GM19468 (cell line): ENCODE measurements at regions not wholly inside any gene's neighbourhood (a gene's known extent, or its start where the extent isn't known, plus 50 kb on each side); places are given as distances from the start of the nearest gene placed in this dataset.
"Not testable (repeated sequence)": the region's sequence is repeated elsewhere in the genome, so short reads cannot be mapped to it uniquely, and the experiment has no call there.

Experiments used
- ATAC-seq: cut with Tn5 transposase; IDR thresholded peaks from one replicate; pipeline ENCODE4 v1.9.1; 2021; ENCODE audit warnings: mild to moderate bottlenecking, moderate library complexity, moderate number of reproducible peaks; ENCODE audit not compliant: unreplicated experiment; ENCODE audit errors: extremely low read depth

DNA sequence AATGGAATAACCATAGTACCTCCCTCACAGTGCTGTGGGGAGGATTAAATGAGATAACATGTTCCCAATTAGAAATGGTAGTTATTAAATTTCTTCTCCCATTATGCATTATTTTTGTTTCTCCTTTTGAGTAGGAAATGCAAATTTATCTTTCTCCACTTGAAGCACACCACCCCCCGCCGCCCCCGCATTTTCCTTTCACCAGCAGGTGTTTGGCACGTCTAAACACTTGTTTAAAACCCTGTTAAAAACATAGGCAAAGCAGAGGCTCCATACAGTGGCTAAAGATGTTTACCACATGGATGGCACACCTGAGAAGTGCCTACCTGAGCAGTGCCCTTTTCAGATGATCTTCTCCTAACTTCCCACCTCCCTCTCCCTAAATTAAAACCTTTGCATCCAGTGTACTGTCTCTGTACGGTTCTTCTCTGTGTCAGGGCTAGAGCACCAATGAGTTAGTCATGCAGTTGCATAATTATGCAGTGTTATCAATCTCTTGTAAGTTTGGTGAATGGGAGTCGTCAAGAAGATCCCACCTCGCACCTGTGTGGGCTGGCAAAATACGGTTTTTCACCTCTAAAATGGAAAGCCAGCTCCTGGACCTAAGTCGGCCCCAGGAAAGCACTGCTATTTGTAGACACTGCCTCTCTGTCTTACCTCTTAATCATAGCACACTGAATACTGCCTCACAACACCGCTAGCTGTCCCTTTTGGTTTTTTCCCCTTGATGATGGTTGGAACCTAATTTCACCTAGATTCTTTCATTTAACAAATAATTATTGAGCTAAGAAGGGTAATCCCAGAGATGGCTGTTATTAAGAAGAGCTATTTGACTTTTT, 122.0 kb downstream of the CT47B1 start:
- no peak for ATAC-seq

DNA sequence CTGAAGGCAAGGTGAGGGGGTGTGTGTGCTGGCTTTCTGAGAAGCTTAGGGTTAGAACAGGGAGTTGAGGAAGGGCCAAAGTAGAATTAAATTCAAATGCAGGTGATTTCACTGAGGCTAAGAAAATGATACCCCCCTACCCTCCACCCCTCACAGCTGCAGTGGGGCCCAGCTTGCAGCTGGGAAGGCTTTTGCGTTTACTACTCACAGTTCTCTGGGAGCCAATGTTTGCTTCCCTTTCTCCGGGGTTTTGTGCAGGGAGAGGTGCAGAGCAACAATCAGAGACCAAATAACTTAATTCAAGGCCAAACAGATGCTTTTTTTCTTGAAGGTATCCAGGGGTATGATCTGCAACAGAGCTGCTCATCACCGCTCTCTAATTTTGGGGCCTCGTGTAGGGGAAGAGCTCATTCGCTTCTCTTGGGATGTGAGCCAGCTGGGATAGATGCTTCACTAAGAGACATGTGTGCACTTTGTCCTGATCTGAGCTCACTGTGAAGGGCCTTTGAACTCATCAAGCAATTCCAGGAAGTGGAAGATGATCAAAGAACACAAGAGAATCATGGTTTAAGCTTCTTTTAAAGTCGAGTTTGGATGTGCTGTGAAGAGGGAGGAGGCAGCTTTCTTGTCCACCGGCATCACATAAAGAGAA, 122.7 kb upstream of the C1GALT1C1 start:
- ATAC-seq = no peak

DNA sequence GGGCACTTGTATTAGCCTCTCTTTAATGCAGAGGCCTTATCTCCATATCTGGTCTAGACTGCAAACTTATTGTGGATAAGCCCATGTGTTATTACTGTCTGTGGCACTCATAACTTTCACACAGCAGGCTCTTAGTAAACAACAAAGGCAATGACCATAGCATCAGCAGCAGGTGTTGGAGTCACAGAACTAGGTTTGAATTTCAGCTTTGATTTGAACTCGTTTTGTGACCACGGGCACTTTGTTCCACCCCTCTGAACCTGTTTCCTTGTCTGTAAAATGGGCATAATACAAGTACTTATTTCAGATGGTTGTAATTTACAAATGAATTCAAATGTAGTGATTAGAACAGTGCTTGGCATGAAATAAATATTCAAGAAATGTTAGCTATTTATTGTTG, 121.8 kb upstream of the C1GALT1C1 start:
- no peak for ATAC-seq

DNA sequence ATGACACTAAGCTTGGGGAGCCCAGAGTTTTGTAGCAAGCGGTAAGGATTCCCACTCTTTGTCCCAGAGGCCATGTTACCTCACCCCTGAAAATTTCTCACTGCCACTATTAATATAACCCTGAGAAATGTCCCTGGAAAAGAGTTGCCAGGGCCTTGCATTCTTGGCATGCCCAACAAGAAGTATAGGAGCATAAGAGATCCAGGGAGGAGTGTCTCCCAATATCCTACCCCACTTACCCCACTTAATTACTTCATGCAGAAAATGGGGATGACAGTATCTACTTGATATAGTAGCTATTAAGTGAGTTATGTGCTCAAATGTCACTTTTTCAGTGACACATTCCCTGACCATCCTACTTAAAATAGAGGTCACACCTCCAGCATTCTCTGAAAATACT, 120.5 kb upstream of the C1GALT1C1 start:
- ATAC-seq = no peak

DNA sequence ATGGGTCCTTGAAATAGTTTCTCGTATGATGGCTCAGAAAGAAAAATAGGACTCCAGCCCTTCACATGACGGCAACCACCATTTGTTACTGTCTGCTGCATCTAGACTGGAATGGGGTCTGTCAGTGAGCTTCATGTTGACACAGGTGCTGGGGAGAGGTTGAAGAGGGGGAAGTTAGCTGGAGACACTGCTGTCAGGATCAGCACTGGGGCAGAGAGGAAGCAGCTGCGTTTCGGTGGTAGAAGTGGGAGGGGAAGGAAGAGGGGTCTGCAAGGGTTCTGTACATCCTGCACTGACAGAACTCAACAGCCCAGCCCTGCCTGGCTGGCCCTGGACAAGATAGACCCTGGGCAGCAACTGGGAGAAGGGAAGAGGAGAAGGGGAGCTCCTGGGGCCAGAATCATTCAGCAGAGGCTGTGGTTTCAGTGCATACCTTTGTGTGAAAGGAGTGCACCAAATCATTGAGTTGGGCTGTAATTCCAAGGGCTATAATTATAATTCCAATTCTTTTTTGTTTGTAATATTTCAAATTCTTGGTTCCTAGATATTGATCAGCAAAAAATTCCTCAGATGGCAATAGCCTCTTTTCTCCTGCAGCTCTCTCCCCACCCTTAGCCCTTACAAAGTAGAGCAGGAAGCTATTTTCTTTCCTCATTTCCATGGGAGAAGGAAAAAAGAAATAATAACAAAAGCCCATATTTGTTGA, 119.4 kb upstream of the C1GALT1C1 start:
- peak; percentile 60 for ATAC-seq

DNA sequence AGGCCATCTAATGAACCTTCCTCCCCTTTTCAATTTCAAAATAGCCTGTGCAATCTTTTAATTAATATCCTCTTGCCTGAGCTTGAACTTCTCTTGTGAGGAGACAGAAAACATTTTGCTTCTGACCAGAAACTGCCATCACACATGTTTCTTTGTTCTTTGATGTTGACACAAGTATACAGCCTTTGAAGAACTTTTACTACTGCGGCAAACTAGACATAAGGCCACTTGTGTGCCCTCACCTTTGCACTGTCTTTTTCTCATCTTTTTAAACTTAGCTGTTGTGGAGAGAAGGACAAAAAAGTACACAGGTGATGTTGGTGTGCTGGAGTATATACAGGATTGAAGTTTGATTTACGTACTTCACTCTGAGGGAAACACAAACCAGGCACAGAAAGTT, 116.3 kb upstream of the C1GALT1C1 start:
- ATAC-seq = no peak

DNA sequence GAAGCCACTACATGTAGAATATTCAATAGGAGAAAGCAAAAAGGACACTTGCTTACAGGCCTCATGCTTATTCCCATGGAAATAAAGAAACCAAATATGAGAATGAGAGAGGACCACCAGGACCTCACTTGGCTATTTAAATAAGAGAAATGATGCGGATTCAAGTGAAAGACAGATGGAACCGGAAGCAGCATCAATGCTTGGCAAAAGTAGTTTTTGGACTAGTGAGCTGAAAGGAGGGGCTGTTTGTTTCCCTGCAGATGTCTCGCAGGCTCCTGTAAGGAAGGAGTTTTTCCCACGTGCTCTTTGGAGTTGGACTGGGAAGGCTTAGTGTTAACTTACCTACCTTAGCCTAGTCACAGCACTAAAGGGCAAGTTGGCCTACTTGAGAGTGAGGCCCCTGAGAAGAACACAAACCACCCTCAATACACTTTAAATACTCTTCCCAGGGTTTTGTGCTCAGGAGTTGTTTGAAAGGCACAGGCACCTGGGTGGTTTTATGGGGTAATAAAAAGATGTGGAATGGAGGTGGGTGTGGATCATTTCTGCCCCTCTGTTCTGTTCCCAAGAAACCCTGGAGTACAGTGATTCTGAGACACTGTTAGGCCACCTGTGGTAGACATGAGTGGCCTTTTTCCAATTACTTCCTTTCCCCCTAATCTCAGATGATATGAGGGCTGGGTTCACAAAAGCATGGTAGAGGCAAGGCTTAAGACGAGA, 113.3 kb upstream of the C1GALT1C1 start:
- ATAC-seq = no peak

DNA sequence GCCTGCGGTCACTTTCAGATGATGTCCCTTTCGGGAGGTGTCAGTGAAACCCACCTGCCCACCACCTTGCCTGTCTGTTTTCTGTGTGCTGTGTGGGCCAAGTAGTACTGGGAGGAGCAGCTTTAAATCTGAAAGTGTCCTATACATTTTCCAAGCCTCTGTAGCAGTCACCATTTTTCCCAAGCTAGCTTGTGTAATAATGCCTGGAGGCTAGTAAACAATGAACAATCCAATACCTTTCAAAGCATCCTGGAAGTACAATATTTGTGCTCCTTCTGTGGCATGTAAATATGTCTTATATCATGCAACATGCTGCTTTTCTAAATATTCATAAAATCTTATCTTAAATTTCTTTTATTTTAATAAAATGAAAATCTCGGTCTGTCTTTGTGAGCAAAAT, 111.6 kb upstream of the C1GALT1C1 start:
- ATAC-seq = no peak

DNA sequence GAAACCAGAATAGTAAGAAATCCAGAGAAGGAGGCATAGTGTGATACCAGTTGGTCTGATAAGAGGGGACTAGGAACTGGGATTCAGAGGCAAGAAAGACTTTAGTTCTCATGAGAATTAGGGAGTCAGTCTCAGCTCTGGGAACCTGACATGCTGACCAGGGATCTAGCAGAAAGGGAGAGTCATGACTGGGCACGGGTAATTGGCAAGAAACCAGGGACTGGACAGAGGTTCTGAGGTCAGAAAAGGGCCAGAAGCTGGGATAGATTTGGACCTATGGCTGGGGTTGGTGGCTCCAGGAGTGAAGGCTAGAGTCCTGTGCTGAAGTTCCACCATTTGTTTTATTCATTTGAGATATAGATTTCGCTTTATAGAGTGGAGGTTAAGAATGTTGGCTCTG, 110.2 kb upstream of the C1GALT1C1 start:
- no peak for ATAC-seq

DNA sequence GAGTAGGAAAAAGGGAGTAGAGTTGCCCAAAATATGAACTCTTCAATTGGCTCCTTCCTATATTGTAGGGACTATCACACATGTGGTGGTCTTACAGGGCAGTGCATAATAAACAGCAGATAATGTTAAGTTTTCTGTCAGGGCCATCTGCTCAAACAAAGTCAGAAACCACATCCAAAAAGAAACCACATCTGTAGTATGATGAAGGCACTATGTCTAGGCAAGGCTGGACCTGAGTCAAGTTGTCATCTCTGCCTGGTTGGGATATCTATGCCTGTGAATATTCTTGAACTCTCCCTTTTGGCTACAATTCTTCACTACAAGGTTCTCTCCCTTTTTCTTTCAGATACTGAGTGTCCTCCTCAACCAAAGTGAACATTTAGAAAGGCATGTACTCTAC, 109.4 kb upstream of the C1GALT1C1 start:
- ATAC-seq = no peak

DNA sequence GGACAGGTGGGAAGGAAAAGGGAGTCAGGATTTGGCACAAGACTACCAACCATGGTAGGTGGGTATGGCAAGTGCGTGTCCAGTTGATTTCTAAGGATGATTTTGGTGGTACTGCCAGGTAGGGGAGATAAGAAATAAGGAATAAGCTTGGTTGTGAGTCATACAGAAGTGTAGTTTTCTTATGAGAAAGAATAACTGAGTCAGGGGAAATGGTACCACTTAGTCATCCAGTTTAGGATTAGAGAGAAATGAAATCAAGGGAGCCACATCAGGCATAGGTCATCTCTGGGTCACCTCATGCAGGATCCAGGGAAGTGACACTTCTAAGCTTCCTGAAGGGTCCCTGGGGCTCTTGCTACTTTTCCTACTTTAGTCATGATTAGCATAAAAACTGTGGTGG, 107.1 kb upstream of the C1GALT1C1 start:
- ATAC-seq = no peak

DNA sequence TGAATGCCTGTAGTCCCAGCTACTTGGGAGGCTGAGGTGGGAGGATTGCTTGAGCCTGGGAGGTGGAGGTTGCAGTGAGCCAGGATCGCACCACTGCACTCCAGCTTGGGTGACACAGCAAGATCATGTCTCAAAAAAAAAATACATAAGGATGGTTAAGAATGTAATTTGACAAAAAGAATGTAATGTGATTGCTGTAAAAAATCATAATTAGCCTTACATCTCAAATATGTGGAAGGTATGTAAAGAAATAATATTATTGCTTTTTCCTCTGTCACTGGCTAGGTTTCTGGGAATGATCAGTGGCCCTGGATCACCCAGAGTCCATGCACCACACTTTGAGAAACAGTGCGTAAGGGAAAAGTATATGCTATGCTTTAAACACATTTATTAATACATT, 106.1 kb upstream of the C1GALT1C1 start:
- no peak for ATAC-seq

DNA sequence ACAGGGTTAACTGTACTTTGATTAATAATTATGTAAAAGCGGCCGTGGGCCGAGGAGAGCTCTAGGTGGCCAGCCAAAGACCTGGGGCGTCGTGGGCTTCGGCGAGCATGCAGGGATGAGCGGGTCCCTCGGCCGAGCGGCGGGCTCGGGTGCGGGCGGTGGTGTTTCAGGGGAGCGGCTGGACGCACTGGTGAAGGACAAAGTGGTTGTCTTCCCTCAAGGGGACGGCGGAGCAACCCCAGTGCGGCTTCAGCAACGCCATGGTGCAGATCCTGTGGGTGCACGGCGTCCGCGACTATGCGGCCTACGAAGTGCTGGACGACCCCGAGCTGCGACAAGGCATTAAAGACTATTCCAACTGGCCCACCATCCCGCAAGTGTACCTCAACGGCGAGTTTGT, 103.0 kb upstream of the C1GALT1C1 start:
- no peak for ATAC-seq

DNA sequence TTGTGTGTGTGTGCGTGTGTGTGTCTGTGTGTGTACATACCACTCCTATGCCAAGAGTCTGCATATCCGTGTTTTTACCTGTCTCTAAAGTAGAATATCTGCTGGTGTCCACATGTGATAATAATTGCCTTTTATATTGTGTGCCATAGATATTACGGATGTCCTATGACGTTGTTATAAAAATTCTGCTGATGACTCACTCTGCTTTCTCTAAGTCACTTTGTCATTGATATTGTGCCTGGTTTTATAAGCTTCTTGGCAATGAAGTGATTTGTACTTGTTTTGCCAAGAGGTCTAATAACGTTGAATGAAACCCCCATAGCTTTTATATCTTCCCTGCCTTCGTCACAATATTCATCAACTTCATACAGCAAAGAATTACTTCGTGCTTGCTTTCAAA, 102.6 kb upstream of the C1GALT1C1 start:
- ATAC-seq = no peak

DNA sequence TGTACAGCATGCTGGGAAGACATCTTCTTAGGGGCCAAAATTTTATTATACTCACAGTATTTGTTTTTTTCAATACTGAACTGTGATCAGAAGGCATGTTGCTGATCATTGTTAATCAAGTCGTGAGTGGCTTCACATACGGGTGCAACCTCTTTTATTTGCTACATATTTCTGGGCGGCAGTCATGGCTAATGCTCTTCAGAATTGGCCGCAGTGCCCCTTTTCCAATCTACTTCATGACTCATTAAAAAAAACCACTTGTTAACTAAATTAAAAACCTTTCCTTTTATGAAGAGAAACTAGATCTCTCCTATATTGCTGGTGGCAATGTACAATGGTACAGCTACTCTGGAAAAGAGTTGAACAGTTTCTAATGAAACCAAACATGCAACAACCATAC, 101.5 kb upstream of the C1GALT1C1 start:
- no peak for ATAC-seq

DNA sequence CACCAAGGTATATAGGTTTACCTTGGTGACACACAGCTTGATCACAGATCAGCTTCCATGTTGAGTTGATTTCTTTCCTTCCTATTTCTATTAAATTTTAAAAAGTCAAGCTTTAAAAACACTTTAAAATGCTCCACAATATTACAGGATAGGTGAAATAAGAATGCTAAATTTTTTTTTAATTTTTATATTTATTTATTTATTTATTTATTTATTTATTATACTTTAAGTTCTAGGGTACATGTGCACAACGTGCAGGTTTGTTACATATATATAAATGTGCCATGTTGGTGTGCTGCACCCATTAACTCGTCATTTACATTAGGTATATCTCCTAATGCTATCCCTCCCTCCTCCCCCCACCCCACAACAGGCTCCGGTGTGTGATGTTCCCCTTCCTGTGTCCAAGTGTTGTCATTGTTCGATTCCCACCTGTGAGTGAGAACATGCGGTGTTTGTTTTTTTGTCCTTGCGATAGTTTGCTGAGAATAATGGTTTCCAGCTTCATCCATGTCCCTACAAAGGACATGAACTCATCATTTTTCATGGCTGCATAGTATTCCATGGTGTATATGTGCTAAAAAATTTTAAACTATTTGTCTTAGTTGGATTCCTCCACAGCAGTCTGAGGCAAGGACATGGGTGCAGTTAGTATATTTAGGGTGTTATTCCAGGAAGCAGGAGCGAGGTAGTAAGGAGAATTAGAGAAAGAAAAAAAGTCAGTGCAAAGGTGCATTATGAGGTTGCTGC, 99.8 kb upstream of the C1GALT1C1 start:
- ATAC-seq = not testable (repeated sequence)

DNA sequence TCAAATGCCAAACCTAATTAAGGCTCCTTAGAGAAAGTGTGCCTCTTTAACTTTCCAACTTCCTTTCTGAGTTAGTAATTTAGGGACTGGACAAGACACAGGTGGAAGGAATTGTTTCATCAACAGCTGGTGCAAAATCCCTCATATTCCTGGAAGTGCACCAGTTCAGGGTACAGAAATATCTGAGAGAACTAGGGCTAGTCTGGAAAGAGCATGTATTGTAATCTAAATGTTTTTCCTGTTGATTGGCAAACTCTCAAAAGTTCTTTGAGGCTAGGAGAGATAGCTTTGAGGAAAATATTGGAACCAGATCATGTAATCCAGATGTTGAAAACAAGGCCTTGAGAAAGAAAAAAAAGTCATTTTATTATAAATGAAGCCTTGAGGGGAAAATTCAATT, 98.1 kb upstream of the C1GALT1C1 start:
- ATAC-seq = no peak

DNA sequence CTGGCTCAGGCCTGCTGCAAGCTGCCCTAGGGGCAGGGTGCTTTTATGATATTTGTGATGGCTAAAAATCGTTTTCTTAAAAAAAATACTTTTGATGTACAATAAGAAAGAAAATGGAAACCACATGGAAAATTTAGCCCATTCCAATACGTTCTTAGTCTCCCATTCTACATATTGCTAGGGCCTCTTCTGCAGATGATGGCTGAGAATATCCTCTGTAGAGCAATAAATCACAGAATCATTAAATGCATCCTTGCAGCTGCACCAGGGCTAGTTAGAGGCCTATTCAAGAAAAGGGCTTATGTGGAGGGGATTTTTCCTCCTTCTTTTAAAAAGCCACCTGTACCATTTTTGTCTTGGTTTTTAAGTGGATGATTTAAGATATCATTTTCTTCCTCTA, 97.6 kb upstream of the C1GALT1C1 start:
- ATAC-seq = no peak

DNA sequence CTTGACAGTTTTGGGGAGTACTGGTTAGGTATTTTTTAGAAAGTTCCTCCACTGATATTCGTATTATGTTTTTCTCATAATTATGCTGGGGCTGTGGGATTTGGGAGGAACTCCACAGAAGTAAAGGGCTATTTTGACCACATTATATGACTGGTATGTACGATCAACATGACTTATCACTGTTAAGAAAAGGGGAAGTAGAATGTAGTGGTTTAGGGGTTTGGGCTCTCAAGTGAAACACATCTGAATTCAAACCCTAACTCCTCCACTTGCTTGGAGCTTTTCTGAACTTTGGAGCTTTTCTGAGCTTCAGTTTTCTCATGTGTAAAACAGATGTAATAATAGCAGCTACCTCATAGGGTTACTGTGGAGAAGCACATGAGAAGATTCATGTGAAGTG, 96.4 kb upstream of the C1GALT1C1 start:
- ATAC-seq = peak; percentile 86

DNA sequence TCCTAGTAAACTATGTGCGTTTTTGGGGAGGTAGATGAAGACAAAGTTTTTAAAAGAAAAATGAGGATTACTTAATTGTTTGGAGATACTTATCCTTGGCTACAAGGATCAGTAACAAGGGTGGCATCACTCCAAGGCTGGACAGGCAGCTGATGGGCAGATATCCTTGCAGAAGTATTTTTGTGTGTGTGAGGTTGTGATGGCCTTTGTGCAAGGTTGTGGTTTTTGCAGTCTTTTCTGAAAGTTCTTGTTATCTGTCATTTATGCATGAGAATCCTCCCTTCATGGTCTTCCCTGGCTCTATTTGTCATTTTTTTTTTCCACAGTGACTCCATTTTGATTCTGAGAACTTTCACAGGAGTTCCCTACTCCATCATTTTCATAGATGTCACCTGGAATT, 96.0 kb upstream of the C1GALT1C1 start:
- ATAC-seq = no peak
